OCI-LY1 (cell line): ENCODE measurements at regions not wholly inside any gene's neighbourhood (a gene's known extent, or its start where the extent isn't known, plus 50 kb on each side); places are given as distances from the start of the nearest gene placed in this dataset.

ENCODE experiments used
- H2AFZ ChIP-seq: fragments of 200-600 bp; sonication (generic), shearing (Covaris generic); 2 replicates; pipeline ENCODE4 v1.6.0; 2014; ENCODE audit warnings: antibody characterized with exemption, mild to moderate bottlenecking, low read length
- H3F3A ChIP-seq: fragments of 200-600 bp; sonication (generic), shearing (Covaris generic); 2 replicates; pipeline ENCODE4 v1.6.0; 2014; ENCODE audit warnings: mild to moderate bottlenecking, antibody characterized with exemption, low read length, moderate library complexity; ENCODE audit not compliant: insufficient read depth
- H3K27ac ChIP-seq: fragments of 200-600 bp; sonication (generic); 2 replicates; pipeline ENCODE4 v1.5.1; 2014; ENCODE audit warnings: low read length, mixed run types, mild to moderate bottlenecking, low read depth; ENCODE audit not compliant: poor library complexity, severe bottlenecking
- H3K27me3 ChIP-seq: fragments of 200-600 bp; sonication (generic); 2 replicates; pipeline ENCODE4 v1.6.0; 2014; ENCODE audit warnings: antibody characterized with exemption, mild to moderate bottlenecking, low read length, moderate library complexity; ENCODE audit not compliant: insufficient read depth
- H3K36me3 ChIP-seq: fragments of 200-600 bp; sonication (generic); 2 replicates; pipeline ENCODE4 v1.6.1; 2014; ENCODE audit warnings: mild to moderate bottlenecking, antibody characterized with exemption, low read length, moderate library complexity, mixed read lengths; ENCODE audit not compliant: insufficient read depth
- H3K4me1 ChIP-seq: fragments of 200-600 bp; sonication (generic); 2 replicates; pipeline ENCODE4 v1.5.1; 2014; ENCODE audit warnings: mild to moderate bottlenecking, low read length, moderate library complexity; ENCODE audit not compliant: insufficient read depth, severe bottlenecking
- H3K4me2 ChIP-seq: fragments of 200-600 bp; sonication (generic), shearing (Covaris generic); 2 replicates; pipeline ENCODE4 v1.6.1; 2014; ENCODE audit warnings: low read length
- H3K4me3 ChIP-seq: fragments of 200-600 bp; sonication (generic); 2 replicates; pipeline ENCODE4 v1.5.1; 2014; ENCODE audit warnings: low read length, low read depth, mild to moderate bottlenecking, mixed read lengths; ENCODE audit not compliant: poor library complexity, severe bottlenecking
- H3K79me2 ChIP-seq: fragments of 200-600 bp; shearing (Covaris generic); 2 replicates; pipeline ENCODE4 v1.6.1; 2016; ENCODE audit warnings: mixed run types, low read length, mixed read lengths; ENCODE audit not compliant: insufficient read depth
- H3K9ac ChIP-seq: fragments of 200-600 bp; sonication (generic), shearing (Covaris generic); 2 replicates; pipeline ENCODE4 v1.6.1; 2014; ENCODE audit warnings: mild to moderate bottlenecking, low read length, mixed read lengths
- H3K9me2 ChIP-seq: fragments of 200-600 bp; sonication (generic), shearing (Covaris generic); 2 replicates; pipeline ENCODE4 v1.6.1; 2014; ENCODE audit warnings: low read depth, mild to moderate bottlenecking, low read length, mixed read lengths
- H3K9me3 ChIP-seq: fragments of 200-600 bp; shearing (Covaris generic); 2 replicates; pipeline ENCODE4 v1.6.1; 2014; ENCODE audit warnings: low read length, mixed read lengths
- H4K20me1 ChIP-seq: fragments of 200-600 bp; sonication (generic), shearing (Covaris generic); 2 replicates; pipeline ENCODE4 v1.6.0; 2016; ENCODE audit warnings: mild to moderate bottlenecking, low read length; ENCODE audit not compliant: insufficient read depth
- EZH2 ChIP-seq: fragments of 200-600 bp; sonication (generic), shearing (Covaris generic); IDR thresholded peaks from 2 replicates; pipeline ENCODE4 v1.8.0; 2017; ENCODE audit warnings: borderline replicate concordance, mixed run types, mild to moderate bottlenecking, antibody characterized with exemption, low read length, moderate library complexity, mixed read lengths
- TF ChIP-seq, protein P1 (sequence below): fragments of 200-600 bp; sonication (generic), shearing (Covaris generic); IDR thresholded peaks from 2 replicates; pipeline ENCODE4 v1.5.1; 2017; ENCODE audit warnings: mild to moderate bottlenecking, antibody characterized with exemption, low read length, moderate library complexity, mixed read lengths

DNA sequence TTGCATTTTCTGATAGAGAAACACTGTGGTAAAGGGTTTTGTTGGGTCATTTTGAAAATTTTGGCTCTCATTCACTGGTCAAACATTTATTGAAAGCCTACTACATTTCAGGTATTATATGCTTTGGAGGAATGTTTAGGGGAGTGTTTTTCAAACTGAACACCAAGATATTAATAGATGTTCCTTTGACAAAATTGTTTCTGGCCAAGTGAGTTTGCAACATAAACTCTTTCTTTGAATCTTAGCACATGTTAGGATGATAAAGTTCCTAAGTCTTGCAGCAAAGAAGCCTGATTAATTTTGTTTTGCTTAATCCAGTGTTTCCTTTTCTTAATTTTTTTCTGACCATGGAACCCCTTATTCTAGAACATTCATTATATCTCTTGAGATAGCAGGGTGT is 232.5 kb upstream of the PHYHIPL start:
- H3F3A ChIP-seq: no peaks in the 10 kb centered on the region
- H3K27me3 ChIP-seq: no peaks in the 10 kb centered on the region
- H2AFZ ChIP-seq: no peak overlapping the region
- no peak overlapping the region for H3K27ac ChIP-seq
- H3K4me2 ChIP-seq: no peak overlapping the region
- no peaks in the 10 kb centered on the region for H4K20me1 ChIP-seq
- H3K9ac ChIP-seq: no peak overlapping the region
- no peaks in the 10 kb centered on the region for H3K36me3 ChIP-seq
- no peaks in the 10 kb centered on the region for H3K9me2 ChIP-seq
- H3K79me2 ChIP-seq: no peaks in the 10 kb centered on the region
- H3K9me3 ChIP-seq: no peaks in the 10 kb centered on the region
- no peak overlapping the region for H3K4me3 ChIP-seq
- H3K4me1 ChIP-seq: no peaks in the 10 kb centered on the region
- TF ChIP-seq EZH2: no peak
- TF ChIP-seq, protein P1, sequence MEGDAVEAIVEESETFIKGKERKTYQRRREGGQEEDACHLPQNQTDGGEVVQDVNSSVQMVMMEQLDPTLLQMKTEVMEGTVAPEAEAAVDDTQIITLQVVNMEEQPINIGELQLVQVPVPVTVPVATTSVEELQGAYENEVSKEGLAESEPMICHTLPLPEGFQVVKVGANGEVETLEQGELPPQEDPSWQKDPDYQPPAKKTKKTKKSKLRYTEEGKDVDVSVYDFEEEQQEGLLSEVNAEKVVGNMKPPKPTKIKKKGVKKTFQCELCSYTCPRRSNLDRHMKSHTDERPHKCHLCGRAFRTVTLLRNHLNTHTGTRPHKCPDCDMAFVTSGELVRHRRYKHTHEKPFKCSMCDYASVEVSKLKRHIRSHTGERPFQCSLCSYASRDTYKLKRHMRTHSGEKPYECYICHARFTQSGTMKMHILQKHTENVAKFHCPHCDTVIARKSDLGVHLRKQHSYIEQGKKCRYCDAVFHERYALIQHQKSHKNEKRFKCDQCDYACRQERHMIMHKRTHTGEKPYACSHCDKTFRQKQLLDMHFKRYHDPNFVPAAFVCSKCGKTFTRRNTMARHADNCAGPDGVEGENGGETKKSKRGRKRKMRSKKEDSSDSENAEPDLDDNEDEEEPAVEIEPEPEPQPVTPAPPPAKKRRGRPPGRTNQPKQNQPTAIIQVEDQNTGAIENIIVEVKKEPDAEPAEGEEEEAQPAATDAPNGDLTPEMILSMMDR: no peak

DNA sequence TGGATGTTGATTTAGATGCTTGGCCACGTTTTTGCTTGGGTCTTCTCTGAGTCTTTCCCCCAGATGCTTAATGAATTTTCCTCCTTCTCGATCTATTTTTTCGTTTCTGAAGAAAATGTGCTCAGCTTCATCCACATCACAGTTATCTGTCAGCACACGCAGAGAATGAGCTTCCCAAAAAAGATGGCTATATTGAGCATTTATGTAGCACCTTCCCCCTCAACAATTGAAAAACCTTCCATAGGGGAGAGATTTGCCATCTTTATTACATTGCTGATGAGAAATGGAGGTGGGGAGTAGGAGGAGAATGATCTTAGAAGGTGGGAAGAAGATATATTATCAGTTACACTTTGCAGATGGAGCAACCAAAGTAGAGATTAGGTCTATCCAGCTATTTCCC is 228.1 kb upstream of the PHYHIPL start:
- H3K27me3 ChIP-seq: no peaks in the 10 kb centered on the region
- H3K9ac ChIP-seq: no peak overlapping the region
- H3K36me3 ChIP-seq: no peaks in the 10 kb centered on the region
- no peak overlapping the region for H2AFZ ChIP-seq
- no peaks in the 10 kb centered on the region for H3F3A ChIP-seq
- H3K9me3 ChIP-seq: no peaks in the 10 kb centered on the region
- TF ChIP-seq, protein P1: no peak
- H3K4me2 ChIP-seq: no peak overlapping the region
- no peaks in the 10 kb centered on the region for H3K9me2 ChIP-seq
- H3K4me1 ChIP-seq: no peaks in the 10 kb centered on the region
- H4K20me1 ChIP-seq: no peaks in the 10 kb centered on the region
- no peak overlapping the region for H3K27ac ChIP-seq
- no peak overlapping the region for H3K4me3 ChIP-seq
- no peaks in the 10 kb centered on the region for H3K79me2 ChIP-seq

DNA sequence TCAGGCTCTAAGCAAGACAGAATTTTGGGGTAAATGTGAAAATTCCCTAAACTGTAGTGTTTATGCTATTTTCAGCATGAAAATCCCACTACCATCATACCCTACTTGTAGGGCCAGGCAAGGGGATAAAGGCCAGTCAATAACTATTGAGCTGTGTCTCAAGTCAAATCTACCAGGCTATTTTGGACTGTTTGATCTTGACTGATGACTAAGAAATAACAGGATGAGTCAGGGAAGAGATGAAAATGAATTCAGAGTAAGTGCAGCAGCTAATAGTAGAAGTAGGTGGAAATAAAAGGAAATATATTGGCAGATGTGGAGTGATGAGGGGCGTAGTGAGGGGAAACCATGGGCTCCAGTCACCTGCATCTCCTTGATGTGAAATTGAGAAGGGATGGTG is 225.8 kb upstream of the PHYHIPL start:
- no peaks in the 10 kb centered on the region for H3F3A ChIP-seq
- no peaks in the 10 kb centered on the region for H3K4me1 ChIP-seq
- H3K36me3 ChIP-seq: no peaks in the 10 kb centered on the region
- no peak overlapping the region for H3K4me3 ChIP-seq
- H3K27me3 ChIP-seq: no peaks in the 10 kb centered on the region
- no peak overlapping the region for H3K27ac ChIP-seq
- H3K9me2 ChIP-seq: no peaks in the 10 kb centered on the region
- no peaks in the 10 kb centered on the region for H3K79me2 ChIP-seq
- TF ChIP-seq, protein P1: no peak
- TF ChIP-seq EZH2: no peak
- H3K9me3 ChIP-seq: no peaks in the 10 kb centered on the region
- H3K4me2 ChIP-seq: no peak overlapping the region
- no peak overlapping the region for H2AFZ ChIP-seq
- no peaks in the 10 kb centered on the region for H4K20me1 ChIP-seq
- no peak overlapping the region for H3K9ac ChIP-seq
